Thoracic aorta (tissue), 2 donors: ENCODE measurements at regions not wholly inside any gene's neighbourhood (a gene's known extent, or its start where the extent isn't known, plus 50 kb on each side); places are given as distances from the start of the nearest gene placed in this dataset.

Experiments used
- ATAC-seq: fragments of 150-250 bp; one replicate; pipeline ENCODE4 v1.8.0; 2017; ENCODE audit warnings: low read depth; ENCODE audit not compliant: insufficient number of reproducible peaks, low FRiP score
- DNase-seq: peaks from one replicate; pipeline ENCODE4 v3.0.0-alpha.2; 2020; ENCODE audit warnings: low spot score
- H3K27ac ChIP-seq, 2 donors: fragments of 200-600 bp; sonication (generic); 1 replicate in 1 of 2; 2 replicates in 1 of 2; pipeline ENCODE4 v1.5.1; 2016; ENCODE audit warnings: mild to moderate bottlenecking in 2 of 2, moderate library complexity in 2 of 2
- H3K27me3 ChIP-seq: fragments of 200-600 bp; sonication (generic); replicated peaks from 2 replicates; pipeline ENCODE4 v1.6.0; 2016; ENCODE audit warnings: mild to moderate bottlenecking; ENCODE audit not compliant: insufficient read depth
- H3K36me3 ChIP-seq: fragments of 200-600 bp; sonication (generic); one replicate; pipeline ENCODE4 v1.5.1; 2016
- H3K4me1 ChIP-seq, 2 donors: fragments of 200-600 bp; sonication (generic); 1 replicate in 1 of 2; 2 replicates in 1 of 2; pipeline versions ENCODE4 v1.5.1 to v1.6.0; 2016; ENCODE audit warnings: low read depth in 2 of 2, mild to moderate bottlenecking in 1 of 2; ENCODE audit not compliant: control insufficient read depth in 1 of 2
- H3K4me3 ChIP-seq: fragments of 200-600 bp; sonication (generic); 2 replicates; pipeline ENCODE4 v1.5.1; 2016; ENCODE audit warnings: mild to moderate bottlenecking
- H3K9me3 ChIP-seq: fragments of 200-600 bp; sonication (generic); 2 replicates; pipeline ENCODE4 v1.5.1; 2016
- TF ChIP-seq, protein P1 (sequence below): fragments of 200-600 bp; sonication (generic); IDR thresholded peaks from one replicate; pipeline ENCODE4 v1.5.1; 2019; ENCODE audit warnings: antibody characterized with exemption

DNA sequence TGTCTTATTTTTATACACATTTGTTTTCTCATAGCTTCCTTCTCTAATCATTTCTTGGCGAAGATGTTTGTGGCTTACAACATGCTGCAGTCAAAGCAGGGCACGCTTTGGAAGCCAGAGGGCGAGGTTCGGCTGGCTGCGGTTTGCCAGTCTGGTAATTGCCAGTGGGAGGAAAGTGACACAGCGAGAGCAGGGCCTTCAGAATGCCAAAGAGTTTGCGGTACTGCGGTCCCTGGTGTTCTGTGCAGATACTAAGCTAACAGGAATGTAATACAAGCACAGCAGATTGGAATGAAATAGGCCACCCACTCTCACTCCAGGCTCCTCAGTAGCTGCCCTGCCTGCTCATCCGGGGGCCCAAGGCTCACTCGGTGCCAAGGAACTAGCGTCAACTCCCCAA lies 58.7 kb upstream of the TGM3 start:
- Histone ChIP-seq H3K4me3 (no peak overlapping the region), H3K9me3 (no peaks in the 10 kb centered on the region), H3K36me3 (no peaks in the 10 kb centered on the region), H3K4me1 (peaks cover 0 to 8% of the 10 kb centered on the region in 2 donors), H3K27ac (peak overlapping the region; percentile 47 to 71), H3K27me3 (no peaks in the 10 kb centered on the region)
- TF ChIP-seq, protein P1, sequence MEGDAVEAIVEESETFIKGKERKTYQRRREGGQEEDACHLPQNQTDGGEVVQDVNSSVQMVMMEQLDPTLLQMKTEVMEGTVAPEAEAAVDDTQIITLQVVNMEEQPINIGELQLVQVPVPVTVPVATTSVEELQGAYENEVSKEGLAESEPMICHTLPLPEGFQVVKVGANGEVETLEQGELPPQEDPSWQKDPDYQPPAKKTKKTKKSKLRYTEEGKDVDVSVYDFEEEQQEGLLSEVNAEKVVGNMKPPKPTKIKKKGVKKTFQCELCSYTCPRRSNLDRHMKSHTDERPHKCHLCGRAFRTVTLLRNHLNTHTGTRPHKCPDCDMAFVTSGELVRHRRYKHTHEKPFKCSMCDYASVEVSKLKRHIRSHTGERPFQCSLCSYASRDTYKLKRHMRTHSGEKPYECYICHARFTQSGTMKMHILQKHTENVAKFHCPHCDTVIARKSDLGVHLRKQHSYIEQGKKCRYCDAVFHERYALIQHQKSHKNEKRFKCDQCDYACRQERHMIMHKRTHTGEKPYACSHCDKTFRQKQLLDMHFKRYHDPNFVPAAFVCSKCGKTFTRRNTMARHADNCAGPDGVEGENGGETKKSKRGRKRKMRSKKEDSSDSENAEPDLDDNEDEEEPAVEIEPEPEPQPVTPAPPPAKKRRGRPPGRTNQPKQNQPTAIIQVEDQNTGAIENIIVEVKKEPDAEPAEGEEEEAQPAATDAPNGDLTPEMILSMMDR, result no peak
- DNase-seq (no peak), ATAC-seq (no peak)

DNA sequence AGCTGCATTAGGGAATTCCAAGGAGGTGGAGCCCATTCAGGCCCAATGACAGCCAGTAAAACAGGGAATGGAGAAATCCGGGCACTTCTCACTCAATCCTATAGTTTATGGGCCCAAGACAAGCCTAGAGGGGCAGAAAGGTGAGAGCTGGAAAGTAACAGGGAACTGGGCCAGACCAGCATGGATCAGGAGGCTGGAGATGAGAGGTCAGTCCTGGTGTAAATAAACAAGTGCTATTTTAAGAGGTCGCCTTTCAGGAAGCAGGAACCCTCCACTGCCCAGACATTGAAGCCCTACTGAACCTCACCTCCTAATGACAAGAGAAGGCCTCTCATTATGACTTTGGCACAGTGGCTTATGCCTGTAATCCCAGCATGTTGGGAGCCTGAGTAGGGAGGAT lies 57.2 kb upstream of the TGM3 start:
- Histone ChIP-seq H3K9me3 (no peaks in the 10 kb centered on the region), H3K27ac (no peak overlapping the region), H3K4me3 (no peak overlapping the region), H3K36me3 (no peaks in the 10 kb centered on the region), H3K27me3 (no peaks in the 10 kb centered on the region), H3K4me1 (peaks cover 0 to 8% of the 10 kb centered on the region in 2 donors)
- TF ChIP-seq, protein P1, result no peak
- no peak for DNase-seq
- no peak for ATAC-seq

DNA sequence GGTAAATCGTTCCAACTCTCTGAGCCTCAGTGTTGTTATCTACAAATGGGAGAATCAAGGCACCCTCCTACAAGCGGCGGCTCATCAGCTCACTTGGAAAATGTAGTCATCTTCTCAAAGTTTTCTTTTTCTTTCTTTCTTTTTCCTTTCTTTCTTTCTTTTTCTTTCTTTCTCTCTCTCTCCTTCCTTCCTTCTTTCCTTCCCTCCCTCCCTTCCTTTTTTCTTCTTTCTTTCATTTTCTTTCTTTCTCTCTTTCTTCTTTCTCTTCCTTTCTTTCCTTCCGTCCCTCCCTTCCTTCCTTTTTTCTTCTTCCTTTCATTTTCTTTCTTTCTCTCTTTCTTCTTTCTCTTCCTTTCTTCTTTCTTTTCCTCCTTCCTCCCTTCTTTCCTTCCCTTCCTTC lies 55.0 kb upstream of the TGM3 start:
- Histone ChIP-seq H3K4me1 (peaks cover 0 to 8% of the 10 kb centered on the region in 2 donors), H3K9me3 (no peaks in the 10 kb centered on the region), H3K36me3 (no peaks in the 10 kb centered on the region), H3K27ac (no peak overlapping the region), H3K4me3 (no peak overlapping the region), H3K27me3 (no peaks in the 10 kb centered on the region)
- no peak for DNase-seq
- TF ChIP-seq, protein P1, result no peak
- no peak for ATAC-seq

DNA sequence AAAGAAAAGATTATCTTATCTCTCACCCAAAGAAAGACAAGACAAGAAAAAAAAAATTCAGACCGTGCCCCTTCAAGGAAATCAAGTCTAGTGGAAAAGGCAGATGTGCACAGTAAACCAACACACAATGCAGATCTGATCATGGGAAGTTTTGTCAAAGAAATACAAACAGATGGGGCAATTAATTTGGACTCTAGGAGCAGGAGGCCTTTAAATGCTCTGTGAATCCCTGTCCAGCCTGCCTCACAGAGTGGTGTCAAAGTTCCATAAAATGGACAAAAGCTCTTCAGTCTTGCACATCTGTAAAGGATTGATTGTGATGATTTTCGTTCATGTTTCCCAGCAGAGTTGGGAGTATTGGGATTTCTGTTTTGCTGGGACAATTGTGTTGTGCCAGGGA lies 53.1 kb upstream of the TGM3 start:
- no peak for DNase-seq
- Histone ChIP-seq H3K4me1 (peaks cover 0 to 1% of the 10 kb centered on the region in 2 donors), H3K36me3 (no peaks in the 10 kb centered on the region), H3K27me3 (no peaks in the 10 kb centered on the region), H3K4me3 (no peak overlapping the region), H3K27ac (no peak overlapping the region), H3K9me3 (no peaks in the 10 kb centered on the region)
- TF ChIP-seq, protein P1, result no peak
- no peak for ATAC-seq

DNA sequence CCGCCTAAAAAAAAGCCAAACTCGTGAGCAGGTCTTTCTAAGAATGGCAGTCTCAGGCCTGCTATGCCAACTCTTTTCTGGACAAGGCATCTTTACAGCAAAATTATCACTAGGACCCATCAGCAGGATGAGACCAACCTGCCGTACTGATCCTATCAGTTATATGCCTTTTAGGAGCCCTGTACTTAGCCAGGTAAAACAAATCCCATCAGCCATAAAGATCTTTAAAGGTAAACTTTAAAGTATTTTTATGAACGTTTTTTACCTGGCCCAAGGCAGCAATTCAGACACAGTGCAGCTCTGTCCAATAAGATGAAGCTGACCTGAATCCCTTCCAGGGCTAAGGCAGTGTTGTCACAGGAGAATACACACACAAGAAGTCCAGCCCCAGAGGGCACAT lies 51.3 kb upstream of the TGM3 start:
- H3K27me3 ChIP-seq, result no peaks in the 10 kb centered on the region
- ATAC-seq, result no peak
- TF ChIP-seq, protein P1, result no peak
- no peaks in the 10 kb centered on the region for H3K36me3 ChIP-seq
- H3K4me3 ChIP-seq, result no peak overlapping the region
- H3K27ac ChIP-seq, result no peak overlapping the region
- no peaks in the 10 kb centered on the region for H3K9me3 ChIP-seq
- no peaks in the 10 kb centered on the region for H3K4me1 ChIP-seq
- no peak for DNase-seq
